ENCODE measurements at regions not wholly inside any gene's neighbourhood (a gene's known extent, or its start where the extent isn't known, plus 50 kb on each side); places are given as distances from the start of the nearest gene placed in this dataset.
"Not testable (repeated sequence)": the region's sequence is repeated elsewhere in the genome, so short reads cannot be mapped to it uniquely, and the experiment has no call there.

GRCh38 chr7:47183862-47184590 is 397.9 kb downstream of the TNS3 start:
- ATAC-seq, result peak in 1 of 2 donors; percentile 22
- Histone ChIP-seq H3K9me3 (no peaks in the 10 kb centered on the region), H3K4me1 (peaks cover 38 to 57% of the 10 kb centered on the region in 2 donors), H3K36me3 (no peaks in the 10 kb centered on the region), H3K27ac (peak overlapping the region in 2 of 4 donors; percentile 33 to 80), H3K27me3 (no peaks in the 10 kb centered on the region), H3K4me3 (no peak overlapping the region)
- TF ChIP-seq CTCF (IDR thresholded peaks at IDR 0.05 in 4 of 5, conservative IDR thresholded peaks at IDR 0.05 in 1 of 5), result no peak
- TF ChIP-seq POLR2A (IDR thresholded peaks at IDR 0.05), result no peak
- no peak for DNase-seq
- in situ Hi-C loops (cut with MboI; ENCODE audit: low sequenced_read_pairs in 4 of 4) (loop anchor here (5.0 to 10.0 kb wide), 3 partner anchors 51 to 1269 kb away; no protein-coding TSS in a partner anchor), intact Hi-C loops (cut with DNase I; ENCODE audit: low total_unique reads) (loop anchor here (5.0 to 10.0 kb wide), 2 partner anchors 97 to 579 kb away; no protein-coding TSS in a partner anchor)

GRCh38 chr7:47181746-47182361 is 400.1 kb downstream of the TNS3 start:
- intact Hi-C loops (cut with DNase I; ENCODE audit: low total_unique reads) (loop anchor here (1.0 to 10.0 kb wide), 4 partner anchors 72 to 1259 kb away; no protein-coding TSS in a partner anchor), in situ Hi-C loops (cut with MboI; ENCODE audit: low sequenced_read_pairs in 4 of 4) (loop anchor here (5.0 to 10.0 kb wide), 3 partner anchors 53 to 1267 kb away; no protein-coding TSS in a partner anchor)
- DNase-seq (peak; percentile 46 to 62), ATAC-seq (peak; percentile 71 to 86)
- TF ChIP-seq CTCF (IDR thresholded peaks at IDR 0.05 in 4 of 5, conservative IDR thresholded peaks at IDR 0.05 in 1 of 5), result no peak
- no peak for TF ChIP-seq POLR2A (IDR thresholded peaks at IDR 0.05)
- Histone ChIP-seq H3K4me3 (no peak overlapping the region), H3K36me3 (no peaks in the 10 kb centered on the region), H3K27ac (peak overlapping the region; percentile 52 to 80 (median 66)), H3K4me1 (peaks cover 38 to 57% of the 10 kb centered on the region in 2 donors), H3K27me3 (no peaks in the 10 kb centered on the region), H3K9me3 (no peaks in the 10 kb centered on the region)

GRCh38 chr7:47180516-47180826 is 401.4 kb downstream of the TNS3 start:
- in situ Hi-C loops (cut with MboI; ENCODE audit: low sequenced_read_pairs in 4 of 4) (loop anchor here (5.0 to 10.0 kb wide), 3 partner anchors 54 to 1266 kb away; no protein-coding TSS in a partner anchor), intact Hi-C loops (cut with DNase I; ENCODE audit: low total_unique reads) (loop anchor here (2.0 to 10.0 kb wide), 3 partner anchors 93 to 1258 kb away; no protein-coding TSS in a partner anchor)
- Histone ChIP-seq H3K4me1 (peaks cover 31 to 49% of the 10 kb centered on the region in 2 donors), H3K9me3 (no peaks in the 10 kb centered on the region), H3K4me3 (no peak overlapping the region), H3K36me3 (no peaks in the 10 kb centered on the region), H3K27ac (no peak overlapping the region), H3K27me3 (no peaks in the 10 kb centered on the region)
- DNase-seq, result no peak
- TF ChIP-seq CTCF (IDR thresholded peaks at IDR 0.05 in 4 of 5, conservative IDR thresholded peaks at IDR 0.05 in 1 of 5) (no peak), POLR2A (IDR thresholded peaks at IDR 0.05) (no peak)
- peak in 1 of 2 donors; percentile 18 for ATAC-seq

GRCh38 chr7:47179812-47180515 is 401.9 kb downstream of the TNS3 start:
- peak; percentile 55 to 56 for ATAC-seq
- DNase-seq, result peak in 1 of 2 donors; percentile 39
- no peaks in the 10 kb centered on the region for H3K9me3 ChIP-seq
- no peaks in the 10 kb centered on the region for H3K36me3 ChIP-seq
- H3K4me1 ChIP-seq, result peaks cover 26 to 44% of the 10 kb centered on the region in 2 donors
- TF ChIP-seq POLR2A (IDR thresholded peaks at IDR 0.05) (no peak), CTCF (IDR thresholded peaks at IDR 0.05 in 4 of 5, conservative IDR thresholded peaks at IDR 0.05 in 1 of 5) (peak; percentile 69 to 89 (median 76))
- H3K27me3 ChIP-seq, result no peaks in the 10 kb centered on the region
- H3K27ac ChIP-seq, result no peak overlapping the region
- in situ Hi-C loops (cut with MboI; ENCODE audit: low sequenced_read_pairs in 4 of 4), result loop anchor here (5.0 to 10.0 kb wide), 3 partner anchors 55 to 1265 kb away; no protein-coding TSS in a partner anchor
- intact Hi-C loops (cut with DNase I; ENCODE audit: low total_unique reads), result loop anchor here (2.0 to 10.0 kb wide), 3 partner anchors 93 to 1257 kb away; no protein-coding TSS in a partner anchor
- no peak overlapping the region for H3K4me3 ChIP-seq

GRCh38 chr7:47172602-47173539 is 409.0 kb downstream of the TNS3 start:
- intact Hi-C loops (cut with DNase I; ENCODE audit: low total_unique reads), result not testable (repeated sequence)

More at GRCh38 chr7:47172602-47173539, 409.0 kb downstream of the TNS3 start:
- H3K9me3 ChIP-seq; H3K36me3 ChIP-seq; H3K4me1 ChIP-seq; ATAC-seq; in situ Hi-C loops (cut with MboI; ENCODE audit: low sequenced_read_pairs in 4 of 4); H3K27me3 ChIP-seq; H3K4me3 ChIP-seq; H3K27ac ChIP-seq; DNase-seq: not testable (repeated sequence)
